Activated T-helper 1 cell treated with anti-CD3 and anti-CD28 coated beads, Interleukin-2, amount 50 U/mL, for 16 hours (primary cell): ENCODE measurements at regions not wholly inside any gene's neighbourhood (a gene's known extent, or its start where the extent isn't known, plus 50 kb on each side); places are given as distances from the start of the nearest gene placed in this dataset.

ENCODE experiments used
- DNase-seq, 2 donors: peaks; one replicate each; pipeline ENCODE4 v3.0.0-alpha.2; 2020; ENCODE audit warnings: low read depth in 1 of 2, low spot score in 1 of 2

DNA sequence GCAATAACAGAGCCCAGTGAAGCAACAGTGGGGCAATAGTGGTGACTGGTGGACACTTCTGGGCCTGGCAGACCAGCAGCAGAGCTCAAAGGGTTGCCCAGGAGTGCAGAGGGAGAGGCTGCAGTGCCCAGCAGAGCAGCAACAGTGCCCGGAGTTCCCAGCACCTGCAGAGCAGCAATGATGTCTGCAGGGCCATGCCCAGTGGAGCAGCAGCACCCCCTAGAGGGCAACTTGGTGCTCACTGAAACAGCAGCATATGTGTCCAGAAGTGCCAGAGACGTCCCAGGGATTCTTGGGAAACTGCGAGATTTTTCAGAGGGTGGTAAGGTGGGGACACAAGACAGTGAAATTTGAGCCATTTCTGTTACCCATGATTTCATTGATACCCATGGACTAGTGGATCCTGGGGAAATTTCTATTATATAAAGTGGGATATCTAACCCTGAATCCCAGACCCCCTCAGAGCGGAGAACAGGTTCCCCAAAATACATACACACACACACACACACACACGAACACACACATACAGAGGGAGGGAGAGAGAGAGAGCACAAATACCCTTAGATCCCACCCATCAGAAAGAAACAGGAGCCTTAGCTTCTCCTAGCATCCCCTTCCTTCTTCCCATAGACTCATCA lies 156.9 kb upstream of the GJB5 start:
- no peak for DNase-seq

DNA sequence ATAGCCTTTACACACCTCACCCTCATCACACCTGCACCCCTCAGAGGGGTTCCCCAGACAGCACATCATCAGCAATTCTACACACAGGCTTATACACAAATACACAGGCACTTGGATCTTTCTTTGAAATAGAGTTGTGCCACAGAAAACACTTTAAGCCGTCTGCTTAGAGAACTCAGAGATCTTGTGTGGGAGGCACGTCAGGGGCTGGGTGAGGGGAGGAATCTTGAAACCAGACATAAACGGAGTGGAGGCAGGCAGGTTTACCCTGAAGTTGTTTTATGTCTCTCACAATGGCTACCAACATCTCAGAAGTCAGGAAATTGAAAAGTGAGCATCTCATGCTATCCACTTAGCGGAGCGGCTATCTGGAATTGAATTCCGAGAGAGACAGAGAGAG lies 151.9 kb upstream of the GJB5 start:
- DNase-seq = no peak

DNA sequence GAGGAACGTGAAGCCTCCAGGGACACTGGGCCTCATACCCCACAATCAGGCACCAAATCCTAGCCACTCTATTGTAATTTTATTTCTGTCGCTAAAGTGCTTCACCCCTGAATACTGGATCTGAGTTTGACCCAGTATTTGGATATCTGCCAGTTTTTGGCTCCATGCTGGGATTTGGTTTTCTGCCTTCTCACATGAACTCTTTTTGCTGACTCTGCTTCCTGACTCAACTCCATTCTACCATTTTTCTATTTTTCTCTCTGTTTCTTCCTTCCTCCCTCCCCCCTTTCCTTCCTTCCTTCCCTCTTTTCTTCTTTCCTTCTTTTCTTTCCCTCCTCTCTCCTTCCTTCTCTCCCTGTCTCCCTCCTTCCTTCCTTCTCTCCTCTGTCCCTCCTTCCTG lies 151.3 kb upstream of the GJB5 start:
- DNase-seq = no peak

DNA sequence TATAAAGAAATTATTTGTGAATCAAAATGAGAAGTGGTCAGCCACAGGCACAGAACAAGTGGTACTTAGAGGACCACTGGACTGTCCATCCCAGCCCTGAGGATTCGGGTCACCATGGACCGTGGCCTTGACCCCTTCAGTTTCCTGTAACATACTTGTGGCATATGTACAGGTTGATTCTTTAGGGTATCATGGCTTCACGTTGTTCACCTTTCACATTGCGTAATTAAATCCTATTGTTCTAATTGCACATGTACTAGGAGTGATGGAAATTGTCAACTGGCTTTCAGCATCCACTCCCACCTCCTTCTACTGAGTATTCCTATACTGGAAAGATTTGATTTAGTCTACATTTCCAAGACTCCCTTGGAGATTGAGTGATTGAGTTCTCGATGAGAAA lies 148.3 kb upstream of the GJB5 start:
- no peak for DNase-seq

DNA sequence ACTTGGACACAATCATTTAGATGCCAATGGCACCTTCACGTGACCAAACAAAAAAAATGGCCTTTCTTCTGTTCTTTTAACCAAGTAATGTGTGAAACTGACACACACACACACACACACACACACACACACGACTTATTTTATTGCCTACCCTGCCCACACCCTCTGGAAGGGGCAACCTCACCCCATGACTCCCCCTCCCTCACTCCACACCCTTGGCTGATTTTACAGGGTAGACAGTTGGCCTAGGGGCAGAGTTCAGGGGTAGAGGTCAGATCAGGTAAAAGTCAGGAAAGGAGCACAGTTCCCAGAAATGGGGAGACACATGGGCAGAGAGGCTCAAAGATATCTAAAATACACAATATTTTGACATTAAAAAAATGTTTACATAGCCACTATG lies 144.8 kb upstream of the GJB5 start:
- no peak for DNase-seq

DNA sequence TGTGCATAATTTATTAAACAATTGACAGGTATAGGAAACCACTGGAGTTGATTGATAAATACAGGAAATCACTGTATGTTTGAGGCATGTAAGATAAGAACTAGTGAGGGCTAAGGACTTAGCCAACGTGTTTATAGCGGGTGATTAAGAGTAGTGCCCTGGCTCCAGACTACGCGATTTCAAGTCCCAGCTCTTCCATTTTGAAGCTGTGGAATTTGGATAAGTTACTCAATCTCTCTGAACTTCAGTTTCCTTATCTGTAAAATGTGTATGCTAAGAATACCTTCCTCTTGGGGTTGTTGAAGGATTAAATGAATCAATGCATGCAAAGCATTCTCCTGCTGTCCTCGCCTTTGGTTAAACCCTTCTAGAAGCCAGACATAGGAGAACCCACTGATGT lies 143.3 kb upstream of the GJB5 start:
- no peak for DNase-seq

DNA sequence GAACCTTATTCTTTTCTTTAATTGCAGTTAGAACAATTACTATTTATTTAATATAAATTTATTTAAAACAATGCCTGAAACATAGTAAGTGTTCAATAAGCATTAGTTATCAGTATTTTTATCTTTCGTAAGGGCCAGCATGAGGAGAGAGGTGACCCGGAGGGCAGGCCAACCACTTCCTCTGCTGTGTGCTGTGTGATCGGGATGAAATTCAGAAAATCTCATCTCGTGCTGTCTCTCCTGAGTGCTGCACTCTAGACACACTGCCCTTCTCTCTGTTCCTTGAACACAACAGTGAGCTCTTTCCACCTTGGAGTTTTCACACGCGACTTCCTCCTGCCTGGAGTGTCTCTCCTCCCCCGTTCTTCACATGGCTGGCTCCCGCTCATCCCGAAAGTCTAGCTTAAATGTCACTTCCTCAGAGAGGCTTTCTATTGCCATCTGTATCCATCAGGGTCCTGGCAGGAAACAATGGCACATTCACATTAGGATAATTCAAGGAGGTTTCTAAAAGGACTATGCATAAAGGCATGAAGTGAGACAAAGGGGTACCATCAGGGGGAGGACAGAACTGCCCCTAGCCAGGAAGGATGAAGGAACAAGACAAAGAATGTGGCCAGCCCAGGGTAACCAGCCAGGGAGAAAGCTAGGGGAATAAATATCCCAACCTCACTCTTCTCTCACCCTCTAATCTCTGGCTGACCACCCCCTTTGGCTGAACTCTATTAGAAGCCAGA lies 142.6 kb upstream of the GJB5 start:
- no peak for DNase-seq

DNA sequence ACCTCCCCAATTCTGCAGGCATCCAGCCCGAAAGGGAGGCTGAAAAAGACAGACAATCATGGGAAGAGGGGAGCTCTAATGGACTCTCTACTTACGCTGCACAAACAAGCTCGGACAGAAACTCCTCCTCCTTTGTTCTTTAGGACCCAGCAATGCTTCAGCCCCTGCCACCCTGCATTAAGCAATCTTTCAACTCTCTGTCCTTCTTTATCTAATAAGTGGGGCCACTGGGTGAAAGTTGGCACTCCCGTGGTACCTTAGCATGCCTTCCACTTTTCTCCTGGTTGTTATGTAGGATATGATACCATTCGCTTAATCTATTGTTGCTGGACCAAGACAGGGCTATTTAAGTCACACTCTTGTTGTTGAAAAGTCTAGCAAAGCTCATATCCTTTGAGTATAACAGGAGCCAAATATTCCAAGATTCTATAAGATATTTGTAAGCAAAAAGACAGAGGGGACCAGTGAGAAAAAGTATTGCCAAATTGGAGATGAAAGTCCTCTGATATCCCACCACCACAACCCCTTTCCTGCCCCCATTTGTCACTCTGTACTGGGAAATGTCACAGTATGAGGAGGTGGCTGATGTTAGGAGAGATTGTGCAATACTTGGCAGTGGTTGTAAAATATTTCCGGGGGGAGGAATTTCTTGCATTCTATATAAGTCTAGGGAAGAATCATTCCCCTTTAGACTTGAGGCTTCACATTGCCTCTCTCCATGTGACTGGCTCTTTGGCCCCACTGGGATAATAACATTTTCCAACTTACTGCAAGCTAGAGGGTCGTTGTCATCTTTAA lies 137.3 kb upstream of the GJB5 start:
- no peak for DNase-seq

DNA sequence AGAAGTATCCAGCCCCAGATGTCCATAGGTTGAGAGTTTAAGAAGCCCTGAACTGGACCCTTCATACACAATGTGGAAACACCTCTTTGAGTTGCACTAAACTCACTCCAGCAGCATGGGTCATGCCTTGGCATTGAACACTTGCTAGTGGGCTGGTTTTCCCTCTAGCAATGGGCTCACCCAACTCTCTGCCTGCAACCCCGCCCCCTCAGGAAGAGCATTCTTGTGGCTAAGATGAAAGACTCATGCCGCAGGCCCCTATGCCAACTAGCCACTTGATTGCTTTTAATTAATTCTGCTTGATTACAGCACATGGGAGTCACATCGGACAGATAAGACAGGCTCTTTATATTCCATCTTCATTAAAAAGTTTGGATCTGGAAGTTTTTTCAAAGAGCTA lies 136.5 kb upstream of the GJB5 start:
- no peak for DNase-seq

DNA sequence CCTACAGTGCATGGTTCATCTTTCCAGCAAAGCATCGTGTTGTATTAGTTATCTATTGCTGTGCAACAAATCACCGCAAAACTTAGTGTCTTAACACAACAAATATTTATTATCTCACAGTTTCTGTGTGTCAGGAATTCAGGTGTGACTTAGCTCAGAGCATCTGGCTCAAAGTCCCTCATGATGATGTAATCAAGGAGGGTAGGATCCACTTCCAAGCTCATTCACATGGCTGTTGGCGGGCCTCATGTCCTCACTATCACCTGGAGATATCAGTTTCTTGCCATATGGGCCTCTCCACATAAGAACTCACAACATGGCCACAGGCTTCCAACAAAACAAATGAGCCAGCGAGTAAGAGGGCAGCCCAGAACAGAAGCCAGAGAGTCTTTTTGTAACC lies 135.6 kb upstream of the GJB5 start:
- DNase-seq = no peak

DNA sequence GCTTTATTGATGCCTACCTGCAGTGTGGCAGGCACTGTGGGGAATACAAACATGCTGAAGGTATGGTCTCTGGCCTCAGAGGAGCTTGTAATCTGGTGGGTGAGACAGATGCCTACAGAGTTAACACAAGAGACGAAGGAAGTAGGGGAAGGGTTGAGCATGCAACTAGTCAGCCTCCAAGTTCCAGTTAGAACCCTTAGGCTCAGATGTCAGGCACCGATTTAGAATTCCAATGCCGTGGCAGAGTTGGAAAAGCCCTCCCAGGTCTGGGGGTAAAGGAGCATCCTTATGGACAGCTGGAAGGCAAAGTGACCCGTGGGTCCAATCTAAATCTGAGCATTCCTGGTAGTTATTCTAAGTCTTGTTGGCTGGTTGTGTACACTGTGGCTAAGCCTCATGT lies 132.9 kb upstream of the GJB5 start:
- DNase-seq = no peak

DNA sequence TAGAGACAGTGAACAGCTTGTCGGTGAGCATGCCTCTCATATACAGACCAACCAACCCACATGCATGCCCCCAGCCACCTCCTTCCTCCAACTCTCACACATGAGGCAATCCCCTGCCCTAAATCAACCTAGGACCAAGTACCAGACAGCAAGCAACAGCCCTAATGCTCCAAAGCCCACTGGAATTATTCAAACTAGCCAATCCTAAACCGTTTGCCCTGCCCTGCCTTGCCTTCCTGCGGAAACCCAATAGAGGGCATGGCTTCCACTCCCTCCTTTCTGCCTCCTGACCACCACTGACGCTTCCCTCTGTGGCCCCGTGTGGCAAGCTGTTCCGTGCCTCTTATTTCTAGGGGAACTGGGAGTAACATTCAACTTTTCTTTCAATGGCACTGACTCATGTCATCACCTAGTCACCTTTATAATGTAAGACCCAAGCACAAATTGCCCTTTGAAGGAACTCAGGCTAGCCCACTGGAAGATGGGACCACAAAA lies 129.3 kb upstream of the GJB5 start:
- no peak for DNase-seq

DNA sequence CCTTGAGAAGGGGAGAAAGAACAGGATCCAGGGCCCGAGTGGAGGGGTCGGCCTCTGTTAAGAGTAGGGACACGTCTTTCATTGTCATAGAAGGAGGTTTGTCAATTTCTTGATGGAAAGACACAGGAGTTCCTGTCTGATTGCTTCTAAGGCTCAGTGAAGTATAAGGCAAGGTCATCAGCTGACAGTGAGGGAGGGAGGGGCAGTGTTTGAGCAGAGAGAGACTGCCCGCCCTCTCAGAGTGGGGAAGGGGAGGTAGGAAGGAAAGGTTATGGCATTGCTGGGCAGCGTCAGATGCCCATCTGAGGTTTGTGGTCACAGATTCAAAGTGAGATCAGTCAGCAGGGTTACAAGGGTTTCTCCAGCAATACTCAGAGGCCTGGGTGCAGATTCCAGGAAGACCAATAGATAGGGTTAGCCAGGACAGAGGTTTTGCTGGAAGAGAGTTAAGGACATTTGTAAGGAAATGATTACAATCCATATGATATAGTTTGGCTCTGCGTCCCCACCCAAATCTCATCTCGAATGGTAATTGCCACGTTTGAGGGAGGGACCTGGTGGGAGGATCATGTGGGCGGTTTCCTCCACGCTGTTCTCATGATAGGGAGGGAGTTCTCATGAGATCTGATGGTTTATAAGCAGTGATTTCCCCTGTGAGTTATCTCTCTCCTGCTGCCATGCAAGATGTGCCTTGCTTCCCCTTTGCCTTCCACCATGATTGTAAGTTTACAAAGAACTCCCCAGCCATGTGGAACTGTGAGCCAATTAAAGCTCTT lies 127.2 kb upstream of the GJB5 start:
- DNase-seq = no peak

DNA sequence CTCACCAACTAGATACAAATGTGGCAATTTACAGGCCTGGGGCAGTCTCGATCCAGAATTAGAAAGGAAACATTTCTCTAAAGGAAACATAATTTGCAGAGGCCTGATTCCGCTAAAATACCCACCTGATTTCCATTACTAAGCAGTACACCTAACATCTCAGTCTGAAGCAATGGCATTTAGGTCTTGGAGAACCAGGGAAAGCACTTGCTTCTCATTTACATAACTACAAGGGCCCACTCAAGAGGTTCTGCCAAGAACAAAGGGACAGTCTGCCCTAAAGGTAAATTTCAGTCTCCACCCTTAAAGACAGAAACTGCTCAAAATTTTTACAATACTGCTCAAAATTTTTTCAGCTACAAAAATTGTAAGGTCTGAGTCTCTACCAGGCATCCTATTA lies 123.7 kb upstream of the GJB5 start:
- no peak for DNase-seq

DNA sequence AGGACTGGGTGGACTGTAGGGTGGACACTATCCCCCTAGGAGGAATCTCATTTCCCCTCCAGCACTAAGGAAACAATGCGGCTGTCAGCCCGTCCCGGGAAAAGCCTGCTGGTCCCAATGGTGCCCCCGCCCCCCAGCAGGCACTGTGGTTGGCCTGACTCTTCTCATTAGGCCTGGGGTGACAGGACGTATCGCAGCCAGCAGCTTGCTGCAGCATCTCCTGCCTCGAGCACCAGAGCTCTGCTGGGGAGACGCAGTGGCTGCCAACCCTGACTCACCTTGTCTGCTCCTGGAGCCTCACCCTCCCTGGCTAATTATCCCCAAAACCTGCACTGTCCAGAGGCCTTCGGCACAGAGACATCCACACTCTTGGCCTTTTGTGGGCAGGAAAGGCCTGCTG lies 115.1 kb upstream of the GJB5 start:
- DNase-seq = no peak

DNA sequence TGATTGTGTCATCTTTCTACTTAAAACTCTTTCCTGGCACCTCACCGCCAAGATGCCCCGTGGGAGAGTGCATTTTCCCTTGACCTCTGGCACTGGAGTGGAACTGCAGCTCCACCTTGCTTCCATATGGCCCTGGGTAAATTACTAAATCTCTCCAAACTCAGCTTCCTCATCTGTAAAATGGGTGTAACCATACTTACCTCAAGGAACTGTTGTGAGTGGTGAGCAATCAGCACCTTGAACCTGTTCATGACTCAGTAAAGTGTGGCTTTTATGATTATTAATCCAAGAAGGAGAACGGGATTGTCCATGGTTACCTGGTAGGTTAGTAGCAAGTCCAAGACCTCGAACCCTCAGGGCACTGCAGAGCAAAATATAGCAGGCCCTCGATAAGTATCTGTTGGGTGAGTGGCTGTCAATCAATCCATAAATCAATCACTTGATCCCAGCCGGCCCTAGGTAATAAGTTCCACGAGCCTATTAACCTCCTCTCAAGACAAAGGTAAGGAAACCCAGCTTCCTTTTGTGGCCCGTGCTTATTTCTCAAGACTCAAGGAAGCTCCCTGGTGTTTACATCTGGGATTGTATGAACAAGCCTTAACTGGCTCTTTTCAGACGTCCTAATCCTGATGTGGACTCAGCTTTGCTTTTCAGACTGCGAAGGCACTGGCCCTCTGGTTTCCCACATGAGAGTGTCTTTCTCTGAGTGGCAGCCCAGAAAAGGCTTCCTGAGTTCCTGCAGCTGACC lies 114.0 kb upstream of the GJB5 start:
- DNase-seq = no peak

DNA sequence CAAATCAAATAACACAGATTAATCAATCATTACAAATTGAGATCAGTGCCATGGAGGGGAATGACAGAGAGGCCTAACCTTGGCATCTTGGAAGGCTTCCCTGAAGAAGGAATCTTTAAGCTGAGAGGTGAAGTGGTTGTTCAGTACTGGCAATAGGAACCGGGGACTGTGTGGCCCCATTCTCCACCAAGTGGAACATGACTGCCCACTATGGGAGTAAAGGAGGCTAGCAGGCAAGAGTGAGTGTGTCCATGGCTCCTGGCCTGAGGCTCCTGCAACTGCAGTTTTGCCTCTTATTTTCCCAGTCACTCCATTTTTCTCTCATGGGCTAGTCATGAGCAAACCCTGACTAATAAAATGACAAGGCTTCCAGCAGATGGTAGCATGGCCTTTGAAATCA lies 112.2 kb upstream of the GJB5 start:
- no peak for DNase-seq

DNA sequence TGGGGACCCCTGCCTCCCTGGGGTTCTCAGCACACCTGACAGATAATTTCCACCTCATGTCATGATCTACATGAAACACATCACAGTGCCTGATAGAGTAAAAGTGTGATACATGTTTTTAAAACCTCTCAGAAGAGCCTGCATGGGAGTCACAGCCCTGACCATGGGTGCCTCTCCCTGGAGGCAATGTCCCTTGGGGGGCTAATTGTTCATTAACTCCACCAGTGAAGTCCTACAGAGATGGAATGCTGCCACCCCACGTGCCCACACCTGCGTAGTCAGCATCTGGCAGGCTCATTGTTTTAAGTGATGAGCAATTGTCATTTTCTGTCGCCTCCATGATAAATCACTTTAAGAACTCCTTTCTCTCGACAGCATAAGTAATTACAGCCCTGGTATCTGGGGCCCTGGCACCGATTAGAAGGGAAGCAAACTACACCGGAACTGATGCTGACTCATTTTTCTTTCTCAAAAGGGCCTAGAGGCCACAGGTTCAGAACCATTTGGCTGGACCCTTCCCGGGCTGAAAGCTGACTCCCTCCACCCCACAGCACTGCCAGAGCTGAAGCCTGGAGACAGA lies 109.6 kb upstream of the GJB5 start:
- DNase-seq = no peak

DNA sequence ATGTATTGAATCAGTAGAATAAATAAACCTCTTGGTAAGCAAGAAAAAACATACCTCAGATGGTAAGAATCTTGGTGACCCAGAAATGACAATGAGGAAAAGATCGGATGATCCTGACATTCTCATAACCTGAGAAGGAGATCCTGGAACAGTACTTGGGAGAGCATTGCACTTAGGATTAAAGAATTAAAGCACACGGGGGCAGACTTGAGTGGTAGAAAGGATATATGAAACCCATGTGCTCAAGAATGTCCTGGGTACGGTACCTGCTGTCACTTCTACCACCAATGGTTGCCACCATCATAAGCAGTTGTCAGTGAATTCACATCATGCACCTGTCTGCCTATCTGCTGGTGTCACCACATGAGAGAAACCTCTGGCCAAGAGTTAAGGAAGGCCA lies 108.9 kb upstream of the GJB5 start:
- DNase-seq = no peak

DNA sequence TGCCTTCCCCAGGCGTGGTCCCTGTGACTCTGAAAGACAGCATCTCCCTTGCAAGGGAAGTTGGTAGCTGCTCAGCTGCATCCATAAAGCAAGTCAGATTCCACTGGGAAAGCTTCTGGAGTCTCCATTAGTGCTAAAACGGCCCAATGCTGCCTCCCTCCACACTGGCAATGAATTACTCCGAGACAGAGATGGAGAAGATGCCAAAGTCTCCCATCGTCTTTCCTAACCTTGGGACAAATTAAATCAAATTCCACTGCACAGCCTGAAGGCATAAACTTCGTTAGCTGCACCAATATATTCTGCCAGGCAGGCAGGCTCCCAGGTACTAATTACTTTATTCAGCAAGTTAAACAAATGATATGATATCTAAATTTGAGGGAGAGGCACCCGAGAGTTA lies 106.3 kb upstream of the GJB5 start:
- DNase-seq = no peak
